Fibroblast of mammary gland (primary cell): ENCODE measurements at regions not wholly inside any gene's neighbourhood (a gene's known extent, or its start where the extent isn't known, plus 50 kb on each side); places are given as distances from the start of the nearest gene placed in this dataset.
"Not testable (repeated sequence)": the region's sequence is repeated elsewhere in the genome, so short reads cannot be mapped to it uniquely, and the experiment has no call there.

Experiments used
- DNase-seq: peaks from one replicate; pipeline ENCODE4 v3.0.0-alpha.2; 2010; ENCODE audit warnings: low read depth
- H3K4me3 ChIP-seq: 2 replicates; pipeline ENCODE4 v1.5.1; 2011; ENCODE audit warnings: low read depth, mild to moderate bottlenecking, low read length, moderate library complexity; ENCODE audit not compliant: control insufficient read depth
- TF ChIP-seq, protein P1 (sequence below): conservative IDR thresholded peaks from 2 replicates; pipeline ENCODE4 v1.5.1; 2011; ENCODE audit warnings: low read depth, low read length, inconsistent platforms; ENCODE audit not compliant: control insufficient read depth, insufficient read depth

DNA sequence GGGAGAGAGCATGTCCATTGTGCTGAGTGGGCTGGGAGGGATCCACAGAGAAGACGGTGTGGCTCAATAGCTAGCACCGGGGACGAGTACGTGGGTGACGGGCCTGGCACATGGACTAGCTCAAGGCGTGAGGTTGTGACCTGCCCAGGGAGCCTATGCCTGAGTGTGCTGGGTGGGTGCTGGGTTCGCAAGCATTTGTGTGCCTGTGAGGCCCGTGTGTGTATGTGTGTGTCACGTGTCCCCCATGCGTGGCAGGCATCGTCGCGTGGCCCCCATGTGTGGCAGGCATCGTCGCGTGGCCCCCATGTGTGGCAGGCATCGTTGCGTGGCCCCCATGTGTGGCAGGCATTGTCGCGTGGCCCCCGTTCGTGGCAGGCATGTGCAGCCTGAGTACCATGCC is 109.2 kb downstream of the TMEM121 start:
- TF ChIP-seq, protein P1, sequence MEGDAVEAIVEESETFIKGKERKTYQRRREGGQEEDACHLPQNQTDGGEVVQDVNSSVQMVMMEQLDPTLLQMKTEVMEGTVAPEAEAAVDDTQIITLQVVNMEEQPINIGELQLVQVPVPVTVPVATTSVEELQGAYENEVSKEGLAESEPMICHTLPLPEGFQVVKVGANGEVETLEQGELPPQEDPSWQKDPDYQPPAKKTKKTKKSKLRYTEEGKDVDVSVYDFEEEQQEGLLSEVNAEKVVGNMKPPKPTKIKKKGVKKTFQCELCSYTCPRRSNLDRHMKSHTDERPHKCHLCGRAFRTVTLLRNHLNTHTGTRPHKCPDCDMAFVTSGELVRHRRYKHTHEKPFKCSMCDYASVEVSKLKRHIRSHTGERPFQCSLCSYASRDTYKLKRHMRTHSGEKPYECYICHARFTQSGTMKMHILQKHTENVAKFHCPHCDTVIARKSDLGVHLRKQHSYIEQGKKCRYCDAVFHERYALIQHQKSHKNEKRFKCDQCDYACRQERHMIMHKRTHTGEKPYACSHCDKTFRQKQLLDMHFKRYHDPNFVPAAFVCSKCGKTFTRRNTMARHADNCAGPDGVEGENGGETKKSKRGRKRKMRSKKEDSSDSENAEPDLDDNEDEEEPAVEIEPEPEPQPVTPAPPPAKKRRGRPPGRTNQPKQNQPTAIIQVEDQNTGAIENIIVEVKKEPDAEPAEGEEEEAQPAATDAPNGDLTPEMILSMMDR: no peak
- no peak overlapping the region for H3K4me3 ChIP-seq
- no peak for DNase-seq

DNA sequence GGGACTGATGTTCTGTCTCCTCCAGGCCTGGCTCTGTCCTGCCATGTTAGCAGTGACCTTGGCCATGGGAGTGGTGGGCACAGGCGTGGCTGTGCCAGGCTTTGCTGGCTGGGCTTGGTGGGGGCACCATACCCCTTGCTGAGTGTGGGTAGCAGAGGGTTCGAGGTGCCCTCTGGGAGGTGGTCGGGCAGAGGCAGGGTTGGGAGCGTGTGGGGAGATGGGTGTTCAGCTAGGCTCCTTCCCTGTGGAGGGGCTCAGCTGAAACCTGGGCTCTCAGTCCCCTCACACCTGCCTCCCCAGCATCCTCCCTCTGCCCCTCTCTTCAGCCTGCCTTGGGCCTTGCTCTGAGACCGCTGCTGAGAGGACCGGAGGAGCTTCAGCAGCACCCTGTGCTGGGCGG is 109.6 kb downstream of the TMEM121 start:
- H3K4me3 ChIP-seq, DNase-seq: not testable (repeated sequence)

DNA sequence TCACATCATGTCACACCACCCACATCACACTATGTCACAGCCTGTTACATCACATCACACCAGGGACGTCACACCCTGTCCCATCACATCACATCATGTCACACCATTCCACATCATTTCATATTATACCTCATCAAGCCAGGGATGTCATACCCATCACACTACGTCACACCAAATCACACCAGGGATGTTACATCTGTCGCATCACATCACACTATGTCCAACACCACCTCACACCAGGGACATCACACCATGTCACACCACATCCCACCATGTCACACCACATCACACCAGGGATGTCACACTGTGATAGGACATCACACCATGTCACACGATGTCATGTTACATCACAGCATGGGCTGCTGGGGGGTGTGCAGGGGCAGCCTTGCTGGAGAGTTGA is 110.6 kb downstream of the TMEM121 start:
- TF ChIP-seq, protein P1: no peak
- DNase-seq: no peak
- H3K4me3 ChIP-seq: no peak overlapping the region

DNA sequence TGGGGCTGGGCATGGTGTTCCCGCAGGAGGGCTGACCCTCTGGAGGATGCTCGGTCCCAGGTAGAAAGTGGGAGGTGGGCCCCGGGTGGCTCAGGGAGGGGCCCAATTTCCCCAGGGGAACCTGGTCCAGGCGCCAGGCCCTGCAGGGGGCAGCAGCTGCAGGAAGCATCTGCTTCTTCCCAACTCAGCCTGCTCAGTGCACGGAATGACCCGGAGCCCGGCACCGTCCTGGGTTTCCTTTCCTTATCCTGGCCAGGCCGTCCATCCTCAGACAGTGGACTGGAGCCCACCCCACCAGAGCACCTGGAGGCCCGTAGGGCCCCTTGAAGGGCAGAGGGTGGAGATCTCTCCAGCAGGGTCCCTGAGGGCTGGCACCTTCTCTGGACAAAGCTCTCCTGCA is 111.0 kb downstream of the TMEM121 start:
- not testable (repeated sequence) for DNase-seq, H3K4me3 ChIP-seq

DNA sequence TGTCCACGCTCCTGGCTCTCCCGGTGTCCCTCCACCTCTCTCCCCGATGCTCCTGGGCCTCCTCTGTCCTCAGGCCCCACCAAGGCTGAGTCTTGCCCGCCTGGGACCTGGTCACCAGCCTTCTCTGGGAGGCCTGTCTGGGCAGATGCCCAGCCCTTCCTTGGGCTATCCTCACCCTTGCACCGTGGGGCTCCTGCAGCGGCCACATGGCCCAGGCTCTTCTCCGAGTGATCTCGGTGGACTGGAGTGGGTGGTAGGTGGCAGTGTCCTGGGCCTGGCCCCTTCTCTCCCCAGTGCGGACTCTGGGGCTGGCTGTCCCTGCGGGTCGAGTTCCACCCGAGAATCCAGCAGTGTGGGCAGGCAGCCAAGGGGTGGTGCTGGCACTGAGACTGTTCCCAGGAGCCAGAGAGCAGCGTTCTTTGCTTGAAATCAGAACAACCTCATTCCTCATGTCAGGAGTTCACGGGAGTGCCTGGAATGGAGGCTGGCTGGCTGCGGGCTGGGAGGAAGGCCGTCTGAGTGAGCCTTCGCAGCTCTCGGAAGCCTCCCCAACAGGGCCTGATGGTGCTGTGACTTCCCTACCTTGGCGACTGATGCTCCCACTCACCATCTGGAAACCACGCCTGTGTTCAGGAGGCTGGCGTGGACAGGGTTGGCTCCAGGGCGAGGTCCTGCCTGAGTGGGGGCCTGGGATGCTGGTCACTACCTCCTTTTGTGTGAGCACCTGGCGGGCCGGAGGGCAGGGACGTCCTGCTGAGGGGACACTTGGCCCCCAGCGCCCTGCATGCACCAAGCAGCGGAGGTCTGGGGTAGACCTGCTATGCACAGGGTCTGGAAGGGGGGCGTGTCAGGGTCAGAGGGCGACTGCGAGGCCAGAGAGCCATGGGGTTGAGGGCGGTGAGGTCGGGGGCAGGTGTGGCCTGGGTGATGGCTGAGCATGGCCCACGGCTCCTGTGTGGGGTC is 113.9 kb downstream of the TMEM121 start:
- H3K4me3 ChIP-seq, DNase-seq: not testable (repeated sequence)

DNA sequence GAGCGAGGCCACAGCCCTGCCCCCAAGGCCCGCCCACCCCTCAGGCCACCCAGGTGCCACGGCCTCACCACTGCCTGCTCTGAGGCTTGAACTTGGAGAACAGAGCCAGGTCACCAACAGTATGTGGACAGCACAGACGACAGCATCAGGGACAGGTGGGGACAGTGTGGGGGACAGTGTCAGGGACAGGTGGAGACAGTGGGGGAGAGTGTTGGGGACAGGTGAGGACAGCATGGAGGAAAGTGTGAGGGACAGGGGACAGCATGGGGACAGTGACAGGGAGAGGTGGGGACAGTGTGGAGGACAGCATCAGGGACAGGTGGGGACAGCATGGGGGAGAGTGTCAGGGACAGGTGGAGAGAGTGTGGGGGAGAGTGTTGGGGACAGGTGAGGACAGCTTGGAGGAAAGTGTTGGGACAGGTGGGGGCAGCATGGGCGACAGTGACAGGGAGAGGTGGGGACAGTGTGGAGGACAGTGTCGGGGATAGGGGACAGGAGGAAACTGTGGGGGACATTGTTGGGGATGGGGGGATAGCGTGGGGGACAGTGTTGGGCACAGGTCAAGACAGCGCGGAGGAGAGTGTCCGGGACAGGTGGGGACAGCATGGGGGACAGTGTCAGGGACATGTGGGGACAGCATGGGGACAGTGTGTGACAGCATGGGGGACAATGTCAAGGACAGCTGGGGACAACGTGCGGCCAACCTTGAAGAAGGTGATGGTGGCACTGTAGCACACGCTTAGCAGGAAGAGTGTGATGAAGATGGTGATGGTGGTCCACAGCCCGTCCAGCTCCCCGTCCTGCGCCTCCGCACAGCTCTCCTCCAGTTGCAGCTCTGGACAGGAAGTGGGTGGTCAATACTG is 114.9 kb downstream of the TMEM121 start:
- no peak for DNase-seq
- no peak overlapping the region for H3K4me3 ChIP-seq
- TF ChIP-seq, protein P1: no peak

DNA sequence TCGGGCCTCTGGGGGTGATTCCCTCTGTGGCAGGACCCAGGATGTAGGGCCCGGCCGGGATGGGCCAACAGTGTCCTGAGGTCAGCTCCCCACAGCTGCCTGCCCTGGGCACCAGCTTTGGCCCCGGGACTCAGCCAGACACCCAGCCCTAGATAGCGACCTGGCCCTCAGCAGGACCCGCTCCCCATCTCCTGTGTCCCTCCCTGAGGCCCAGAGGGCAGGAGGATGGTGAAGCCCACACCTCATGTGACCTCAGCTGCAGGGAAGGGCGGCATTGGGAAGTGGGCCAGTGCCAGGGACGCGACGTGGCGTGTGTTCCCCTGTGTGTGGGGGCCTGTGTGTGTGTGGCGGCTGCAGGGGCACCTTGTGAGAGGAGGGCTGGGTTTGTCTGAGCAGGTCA is 115.6 kb downstream of the TMEM121 start:
- not testable (repeated sequence) for DNase-seq, H3K4me3 ChIP-seq

DNA sequence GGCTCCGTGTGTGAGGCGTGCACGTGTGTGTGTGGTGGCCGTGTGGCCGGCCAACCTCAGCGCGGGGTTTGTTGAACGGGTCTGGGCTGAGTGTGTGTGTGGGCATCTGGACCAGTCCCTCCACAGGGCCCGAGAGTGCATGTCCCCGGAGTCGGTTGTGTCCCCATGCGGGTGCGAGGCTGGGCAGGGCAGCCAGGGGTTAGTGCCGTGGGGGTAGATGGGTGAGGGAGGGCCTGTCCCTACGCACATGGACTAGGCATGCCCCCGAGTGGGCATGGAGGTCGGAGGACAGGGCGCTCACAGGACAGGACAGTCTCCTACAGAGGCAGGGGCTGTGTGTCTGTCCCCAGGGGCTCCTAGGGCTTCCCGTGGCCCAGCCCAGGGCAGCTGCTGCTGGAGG is 116.1 kb downstream of the TMEM121 start:
- DNase-seq, H3K4me3 ChIP-seq: not testable (repeated sequence)

DNA sequence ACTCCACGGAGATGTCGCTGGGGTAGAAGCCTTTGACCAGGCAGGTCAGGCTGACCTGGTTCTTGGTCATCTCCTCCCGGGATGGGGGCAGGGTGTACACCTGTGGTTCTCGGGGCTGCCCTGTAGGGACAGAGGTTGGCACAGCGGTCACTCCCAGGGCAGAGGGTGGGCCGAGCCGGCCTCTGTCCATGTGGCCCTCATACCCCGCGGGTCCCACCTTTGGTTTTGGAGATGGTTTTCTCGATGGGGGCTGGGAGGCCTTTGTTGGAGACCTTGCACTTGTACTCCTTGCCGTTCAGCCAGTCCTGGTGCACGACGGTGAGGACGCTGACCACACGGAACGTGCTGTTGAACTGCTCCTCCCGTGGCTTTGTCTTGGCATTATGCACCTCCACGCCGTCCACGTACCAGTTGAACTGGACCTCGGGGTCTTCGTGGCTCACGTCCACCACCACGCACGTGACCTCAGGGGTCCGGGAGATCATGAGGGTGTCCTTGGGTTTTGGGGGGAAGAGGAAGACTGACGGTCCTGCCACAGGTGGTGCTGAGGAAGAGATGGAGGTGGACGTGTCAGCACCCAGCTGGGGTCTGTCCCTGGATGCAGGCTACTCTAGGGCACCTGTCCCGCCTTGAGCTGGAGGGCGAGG is 117.1 kb downstream of the TMEM121 start:
- not testable (repeated sequence) for H3K4me3 ChIP-seq, DNase-seq

DNA sequence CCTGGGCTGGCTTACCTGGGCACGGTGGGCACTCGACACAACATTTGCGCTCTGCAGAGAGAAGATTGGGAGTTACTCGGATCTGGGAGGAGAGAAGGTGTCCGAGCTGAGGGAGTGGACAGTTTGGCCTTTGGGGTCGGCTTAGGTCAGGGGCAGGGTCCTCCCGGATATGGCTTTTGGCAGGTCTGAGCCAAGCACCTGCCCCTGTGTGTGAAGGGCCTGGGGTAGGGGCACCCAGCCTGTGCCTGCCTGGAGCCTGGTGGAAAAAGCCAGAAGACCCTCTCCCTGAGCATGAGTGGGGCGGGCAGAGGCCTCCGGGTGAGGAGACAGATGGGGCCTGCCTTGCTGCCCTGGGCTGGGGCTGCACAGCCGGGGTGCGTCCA is 117.7 kb downstream of the TMEM121 start:
- H3K4me3 ChIP-seq: not testable (repeated sequence)

DNA sequence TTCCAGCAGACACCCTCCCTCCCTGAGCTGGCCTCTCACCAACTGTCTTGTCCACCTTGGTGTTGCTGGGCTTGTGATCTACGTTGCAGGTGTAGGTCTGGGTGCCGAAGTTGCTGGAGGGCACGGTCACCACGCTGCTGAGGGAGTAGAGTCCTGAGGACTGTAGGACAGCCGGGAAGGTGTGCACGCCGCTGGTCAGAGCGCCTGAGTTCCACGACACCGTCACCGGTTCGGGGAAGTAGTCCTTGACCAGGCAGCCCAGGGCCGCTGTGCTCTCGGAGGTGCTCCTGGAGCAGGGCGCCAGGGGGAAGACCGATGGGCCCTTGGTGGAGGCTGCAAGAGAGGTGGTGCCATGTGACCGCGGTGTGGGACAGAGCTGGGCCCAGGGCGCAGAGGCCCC is 118.1 kb downstream of the TMEM121 start:
- not testable (repeated sequence) for DNase-seq, H3K4me3 ChIP-seq

More for the DNA sequence above, 117.7 kb downstream of the TMEM121 start:
- not testable (repeated sequence) for DNase-seq

DNA sequence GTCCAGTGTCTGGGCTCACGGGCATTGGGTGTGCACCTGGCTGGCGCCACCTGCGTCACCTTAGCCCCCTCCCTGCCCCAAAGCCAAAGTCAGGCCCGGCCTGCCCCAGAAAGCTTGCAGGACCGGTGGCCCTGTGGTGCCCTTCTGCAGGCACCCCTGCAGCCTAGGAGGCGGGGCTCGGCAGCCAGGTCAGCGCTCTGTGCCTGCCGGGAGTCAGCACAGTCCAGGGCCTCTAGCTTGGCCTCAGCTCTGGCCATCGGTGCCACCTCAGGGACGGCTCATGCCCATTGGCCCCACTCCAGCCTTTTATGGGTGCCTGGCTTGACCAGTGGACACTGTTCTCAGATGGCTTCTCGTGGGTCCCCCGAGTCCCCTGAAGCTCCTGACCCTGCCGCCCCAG is 118.5 kb downstream of the TMEM121 start:
- not testable (repeated sequence) for DNase-seq, H3K4me3 ChIP-seq

DNA sequence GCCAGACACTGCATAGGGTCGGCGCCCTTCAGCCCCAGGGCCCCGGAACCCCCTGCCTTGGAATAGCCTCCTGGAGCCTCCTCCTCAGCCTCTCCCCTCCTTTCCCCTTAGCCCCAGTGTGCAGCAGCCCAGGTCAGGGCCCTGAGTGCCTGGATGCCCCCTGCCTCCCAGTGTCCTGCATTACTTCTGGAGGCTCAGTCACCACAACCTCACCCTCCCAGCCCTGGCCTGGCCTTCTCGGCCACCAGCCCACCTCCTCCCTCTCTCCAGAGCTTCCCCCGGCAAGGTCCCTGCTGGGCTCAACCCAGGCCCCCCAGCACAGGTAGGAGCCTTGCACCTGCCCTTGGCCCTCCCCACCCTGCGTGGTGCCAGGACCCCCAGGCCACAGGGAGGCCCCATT is 119.0 kb downstream of the TMEM121 start:
- not testable (repeated sequence) for DNase-seq, H3K4me3 ChIP-seq
